HL-60 (cell line): ENCODE measurements at regions not wholly inside any gene's neighbourhood (a gene's known extent, or its start where the extent isn't known, plus 50 kb on each side); places are given as distances from the start of the nearest gene placed in this dataset.

Source experiments
- GABPA ChIP-seq: IDR thresholded peaks from 2 replicates; pipeline ENCODE4 v1.6.1; 2012; ENCODE audit warnings: low read depth
- POLR2AphosphoS5 ChIP-seq: IDR thresholded peaks from 2 replicates; pipeline ENCODE4 v1.6.1; 2012; ENCODE audit warnings: low read depth
- SPI1 ChIP-seq: IDR thresholded peaks from 2 replicates; pipeline ENCODE4 v1.6.1; 2012; ENCODE audit warnings: low read depth, mild to moderate bottlenecking, borderline replicate concordance
- TF ChIP-seq, protein P1 (sequence below): IDR thresholded peaks from one replicate; pipeline ENCODE4 v1.5.1; 2011; ENCODE audit warnings: low read length, control low read depth, inconsistent platforms; ENCODE audit not compliant: insufficient read depth

DNA sequence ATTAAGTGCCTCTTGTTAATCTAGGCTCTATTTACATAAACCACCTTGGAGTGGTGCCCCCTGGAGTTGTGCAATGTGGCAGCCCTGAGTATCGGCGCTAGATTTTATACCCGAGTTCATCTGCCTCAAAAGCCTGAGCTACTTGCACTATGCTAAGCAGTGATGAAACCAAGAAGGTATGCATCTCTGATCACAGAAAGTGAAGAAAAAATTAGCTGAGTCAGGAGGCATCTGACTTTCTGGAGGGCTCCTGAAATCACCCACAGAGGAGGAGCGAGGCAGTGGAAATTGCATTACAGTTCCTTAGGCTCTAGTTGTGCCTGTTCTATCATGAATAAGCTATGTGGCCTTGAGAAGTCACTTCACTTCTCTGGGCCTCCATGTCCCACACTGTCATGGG lies 80.3 kb upstream of the PSMD7 start:
- TF ChIP-seq, protein P1, sequence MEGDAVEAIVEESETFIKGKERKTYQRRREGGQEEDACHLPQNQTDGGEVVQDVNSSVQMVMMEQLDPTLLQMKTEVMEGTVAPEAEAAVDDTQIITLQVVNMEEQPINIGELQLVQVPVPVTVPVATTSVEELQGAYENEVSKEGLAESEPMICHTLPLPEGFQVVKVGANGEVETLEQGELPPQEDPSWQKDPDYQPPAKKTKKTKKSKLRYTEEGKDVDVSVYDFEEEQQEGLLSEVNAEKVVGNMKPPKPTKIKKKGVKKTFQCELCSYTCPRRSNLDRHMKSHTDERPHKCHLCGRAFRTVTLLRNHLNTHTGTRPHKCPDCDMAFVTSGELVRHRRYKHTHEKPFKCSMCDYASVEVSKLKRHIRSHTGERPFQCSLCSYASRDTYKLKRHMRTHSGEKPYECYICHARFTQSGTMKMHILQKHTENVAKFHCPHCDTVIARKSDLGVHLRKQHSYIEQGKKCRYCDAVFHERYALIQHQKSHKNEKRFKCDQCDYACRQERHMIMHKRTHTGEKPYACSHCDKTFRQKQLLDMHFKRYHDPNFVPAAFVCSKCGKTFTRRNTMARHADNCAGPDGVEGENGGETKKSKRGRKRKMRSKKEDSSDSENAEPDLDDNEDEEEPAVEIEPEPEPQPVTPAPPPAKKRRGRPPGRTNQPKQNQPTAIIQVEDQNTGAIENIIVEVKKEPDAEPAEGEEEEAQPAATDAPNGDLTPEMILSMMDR: no peak
- TF ChIP-seq POLR2AphosphoS5: no peak
- no peak for TF ChIP-seq GABPA
- TF ChIP-seq SPI1: no peak
